NAMALWA (cell line): ENCODE measurements at regions not wholly inside any gene's neighbourhood (a gene's known extent, or its start where the extent isn't known, plus 50 kb on each side); places are given as distances from the start of the nearest gene placed in this dataset.
"Not testable (repeated sequence)": the region's sequence is repeated elsewhere in the genome, so short reads cannot be mapped to it uniquely, and the experiment has no call there.

Source experiments
- DNase-seq: peaks from one replicate; pipeline ENCODE4 v3.0.0-alpha.2; 2015; ENCODE audit warnings: low spot score

GRCh38 chr3:162641317-162641716, 1144.7 kb downstream of the OTOL1 start:
- DNase-seq = no peak

- DNase-seq = no peak
Measured at GRCh38 chr3:162641907-162642306, 1145.3 kb downstream of the OTOL1 start.

DNA sequence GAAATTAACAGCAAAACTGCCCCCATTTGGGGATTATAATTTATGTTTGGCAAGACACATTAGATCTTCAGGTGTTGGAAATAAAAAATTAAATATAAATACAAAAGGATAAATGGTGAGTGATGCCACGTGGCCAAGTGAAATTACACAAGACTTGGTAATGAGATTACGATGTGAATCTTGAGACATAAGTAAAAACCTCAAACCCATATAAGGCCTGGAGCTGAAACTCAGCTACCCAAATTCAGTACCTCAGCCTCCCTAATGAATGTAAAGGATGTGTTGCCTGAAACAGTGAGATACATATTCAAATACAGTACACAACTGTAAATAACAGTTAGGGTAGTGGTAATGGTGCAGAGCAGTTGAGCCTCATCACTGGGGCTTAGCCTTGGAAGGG, 1146.6 kb downstream of the OTOL1 start:
- no peak for DNase-seq

DNA sequence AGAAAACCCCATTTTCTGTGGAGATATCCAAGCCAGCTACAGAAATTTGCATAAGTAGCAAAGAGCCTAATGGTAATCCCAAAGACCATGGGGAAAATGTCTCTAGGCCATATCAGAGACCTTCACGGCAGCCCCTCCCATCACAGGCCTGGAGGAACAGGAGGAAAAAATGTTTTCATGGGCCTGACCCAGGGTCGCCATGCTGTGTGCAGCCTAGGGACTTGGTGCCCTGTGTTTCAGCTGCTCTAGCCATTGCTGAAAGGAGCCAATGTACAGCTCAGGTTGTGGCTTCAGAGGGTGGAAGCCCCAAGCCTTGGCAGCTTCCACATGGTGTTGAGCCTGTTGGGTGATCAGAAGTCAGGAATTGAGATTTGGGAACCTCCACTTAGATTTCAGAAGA, 1150.7 kb downstream of the OTOL1 start:
- DNase-seq = no peak

DNA sequence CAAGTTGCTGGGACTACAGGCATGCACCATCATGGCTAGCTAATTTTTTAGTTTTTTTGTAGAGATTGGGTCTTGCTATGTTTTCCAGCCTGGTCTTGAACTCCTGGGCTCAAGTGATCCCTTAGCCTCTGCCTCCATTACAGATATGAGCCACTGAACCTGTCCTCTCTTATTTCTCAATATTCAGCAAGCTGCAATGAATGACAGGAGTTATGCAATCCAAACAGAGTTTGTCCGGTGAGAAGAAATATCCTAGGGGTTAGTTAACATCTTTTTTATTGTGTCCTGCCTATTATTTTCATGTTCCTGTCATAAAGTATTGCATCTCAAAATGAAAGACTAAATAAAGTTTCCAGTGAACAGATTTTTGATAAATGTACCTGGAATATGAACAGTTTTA, 1161.4 kb downstream of the OTOL1 start:
- no peak for DNase-seq

DNA sequence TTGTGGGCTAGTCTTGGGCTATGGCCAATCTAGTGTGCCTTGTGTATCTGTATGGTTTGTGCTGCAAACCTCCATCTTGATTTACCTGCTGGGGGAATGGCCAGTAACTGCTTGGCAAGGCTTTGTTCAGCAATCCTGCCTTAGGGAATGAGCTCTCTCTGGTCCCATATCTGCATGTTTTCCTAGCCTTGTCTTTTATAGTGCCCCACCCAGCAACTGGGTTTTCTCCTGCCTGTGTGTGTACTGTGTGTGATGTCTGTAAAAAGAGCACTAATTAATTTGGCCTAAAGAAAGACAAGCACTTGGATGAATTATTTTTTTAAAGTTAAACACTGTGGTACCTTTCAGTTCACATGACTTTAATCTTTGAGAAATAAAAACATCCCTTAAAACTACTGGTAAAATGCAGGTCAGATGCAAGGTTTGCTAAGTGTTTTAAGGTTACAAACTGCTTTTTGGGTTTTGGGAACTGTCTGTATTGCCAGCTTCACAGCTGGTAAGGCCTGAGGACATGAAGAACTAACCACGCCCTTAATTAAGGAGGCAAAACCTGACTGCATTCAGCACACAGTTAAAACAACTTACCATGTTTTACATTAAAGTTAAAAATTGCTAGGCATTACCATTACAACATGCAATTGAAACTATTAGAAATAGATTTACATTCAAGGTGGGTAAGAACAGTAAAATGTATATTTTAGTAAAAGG, 1169.2 kb downstream of the OTOL1 start:
- no peak for DNase-seq

GRCh38 chr3:162666835-162667234, 1170.2 kb downstream of the OTOL1 start:
- DNase-seq = no peak

DNA sequence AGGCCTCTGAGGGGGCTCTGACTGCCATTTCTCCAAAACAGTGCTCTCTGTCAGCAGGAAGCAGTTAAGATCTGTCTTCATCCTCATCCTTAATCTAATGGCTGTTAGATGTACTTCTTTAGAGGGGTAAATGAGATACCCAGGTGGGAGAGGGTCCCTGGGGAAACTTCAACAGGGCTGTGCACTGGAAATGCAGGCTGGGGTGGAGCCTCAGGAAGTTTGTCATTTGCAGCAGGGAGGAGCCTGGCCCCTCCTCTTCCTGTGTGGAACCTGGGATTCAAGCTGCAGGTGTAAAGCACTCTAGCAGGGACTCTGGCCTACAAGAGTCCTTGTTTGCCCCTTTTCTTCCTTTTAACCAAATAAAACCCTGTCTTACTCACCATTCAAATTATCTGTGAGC, 1173.6 kb downstream of the OTOL1 start:
- DNase-seq = no peak

- DNase-seq = no peak
Measured at GRCh38 chr3:162677475-162677874, 1180.9 kb downstream of the OTOL1 start.

DNA sequence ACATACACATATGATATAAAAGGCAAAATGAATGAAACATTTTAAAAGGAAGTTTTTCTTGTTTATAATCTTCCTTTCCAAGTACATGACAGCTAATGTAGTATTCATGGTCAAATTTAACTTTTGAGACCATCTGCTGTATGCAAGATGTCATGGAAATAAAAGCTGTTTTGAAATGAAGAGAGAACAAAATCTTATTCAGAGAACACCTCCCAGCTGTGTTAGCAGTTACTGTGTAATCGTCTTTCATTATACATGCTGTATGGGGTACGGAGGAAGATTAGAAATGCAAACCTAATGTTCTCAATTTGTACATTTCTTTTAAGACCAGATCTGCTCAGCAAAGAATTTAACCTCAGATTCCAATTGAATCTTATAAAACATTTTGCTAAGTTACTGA, 1182.3 kb downstream of the OTOL1 start:
- no peak for DNase-seq

DNA sequence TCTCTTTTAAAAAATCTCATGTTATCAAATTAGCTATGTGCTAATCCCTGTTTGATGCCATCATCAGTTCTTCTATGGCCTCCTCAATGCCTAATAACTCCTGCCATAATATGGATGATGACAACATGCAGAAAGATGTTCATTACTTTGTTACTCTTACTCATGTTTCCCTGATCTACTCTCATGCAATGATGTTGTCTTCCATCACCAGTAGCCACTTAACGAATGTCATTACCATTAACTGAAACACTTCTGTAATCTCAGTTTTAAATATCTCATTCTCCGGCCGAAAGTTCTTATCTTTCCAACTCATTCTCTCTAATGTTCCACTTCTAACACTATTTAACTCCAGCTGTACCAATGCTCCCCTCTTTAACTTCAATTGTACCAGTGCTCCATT, 1187.7 kb downstream of the OTOL1 start:
- no peak for DNase-seq

DNA sequence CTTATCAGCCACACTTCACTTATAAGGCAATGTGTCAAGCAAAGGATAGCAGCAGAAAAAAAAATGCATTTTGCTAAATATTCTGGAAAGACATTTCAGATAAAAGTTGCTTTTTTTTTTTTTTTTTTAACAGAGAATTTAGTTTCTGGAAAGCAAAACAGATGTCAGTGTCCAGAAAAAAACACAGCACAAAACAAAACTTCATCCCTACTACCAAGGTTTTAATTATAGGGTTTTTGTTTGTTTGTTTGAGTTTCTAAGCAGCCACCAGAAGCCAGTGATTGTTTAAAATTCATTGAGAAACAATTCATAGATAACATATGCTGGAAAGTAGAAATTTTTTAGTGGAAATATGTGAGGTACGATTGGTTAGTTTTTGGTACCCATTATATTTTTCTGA, 1202.7 kb downstream of the OTOL1 start:
- DNase-seq = no peak

DNA sequence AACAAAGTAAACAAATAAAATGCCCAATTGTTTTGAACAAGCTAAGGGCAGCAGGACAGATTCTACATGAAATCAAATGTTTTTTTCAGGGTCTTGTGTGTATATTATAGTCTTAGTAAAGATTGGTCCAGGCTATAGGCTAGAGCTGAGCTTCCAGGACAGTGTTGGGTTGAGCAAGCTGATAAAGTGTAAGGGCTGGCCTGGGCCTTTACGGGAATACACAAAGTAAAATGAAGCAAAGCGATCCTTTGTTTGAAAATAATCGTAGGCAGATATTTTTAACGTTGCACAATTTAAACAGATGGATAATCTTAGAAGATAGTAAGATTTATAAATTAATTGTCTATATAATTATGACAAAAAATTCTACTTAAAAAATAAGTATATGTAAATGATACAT, 1204.6 kb downstream of the OTOL1 start:
- DNase-seq = no peak

GRCh38 chr3:162702768-162703385, 1206.3 kb downstream of the OTOL1 start:
- no peak for DNase-seq

- DNase-seq = no peak
Measured at GRCh38 chr3:162704238-162704637, 1207.6 kb downstream of the OTOL1 start.

- no peak for DNase-seq
Measured at GRCh38 chr3:162704799-162705385, 1208.3 kb downstream of the OTOL1 start.

DNA sequence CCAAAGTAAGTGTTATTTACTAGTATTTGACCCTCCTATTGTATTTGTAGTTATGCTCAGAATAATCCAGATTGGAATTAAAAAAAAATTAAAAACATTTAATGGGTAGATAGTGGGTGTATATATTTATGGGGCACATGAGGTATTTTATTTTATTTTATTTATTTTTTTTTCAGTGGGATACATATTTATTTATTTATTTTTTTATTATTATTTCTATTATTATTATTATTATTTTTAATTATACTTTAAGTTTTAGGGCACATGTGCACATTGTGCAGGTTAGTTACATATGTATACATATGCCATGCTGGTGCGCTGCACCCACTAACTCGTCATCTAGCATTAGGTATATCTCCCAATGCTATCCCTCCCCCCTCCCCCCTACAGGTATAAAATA, 1211.8 kb downstream of the OTOL1 start:
- not testable (repeated sequence) for DNase-seq

DNA sequence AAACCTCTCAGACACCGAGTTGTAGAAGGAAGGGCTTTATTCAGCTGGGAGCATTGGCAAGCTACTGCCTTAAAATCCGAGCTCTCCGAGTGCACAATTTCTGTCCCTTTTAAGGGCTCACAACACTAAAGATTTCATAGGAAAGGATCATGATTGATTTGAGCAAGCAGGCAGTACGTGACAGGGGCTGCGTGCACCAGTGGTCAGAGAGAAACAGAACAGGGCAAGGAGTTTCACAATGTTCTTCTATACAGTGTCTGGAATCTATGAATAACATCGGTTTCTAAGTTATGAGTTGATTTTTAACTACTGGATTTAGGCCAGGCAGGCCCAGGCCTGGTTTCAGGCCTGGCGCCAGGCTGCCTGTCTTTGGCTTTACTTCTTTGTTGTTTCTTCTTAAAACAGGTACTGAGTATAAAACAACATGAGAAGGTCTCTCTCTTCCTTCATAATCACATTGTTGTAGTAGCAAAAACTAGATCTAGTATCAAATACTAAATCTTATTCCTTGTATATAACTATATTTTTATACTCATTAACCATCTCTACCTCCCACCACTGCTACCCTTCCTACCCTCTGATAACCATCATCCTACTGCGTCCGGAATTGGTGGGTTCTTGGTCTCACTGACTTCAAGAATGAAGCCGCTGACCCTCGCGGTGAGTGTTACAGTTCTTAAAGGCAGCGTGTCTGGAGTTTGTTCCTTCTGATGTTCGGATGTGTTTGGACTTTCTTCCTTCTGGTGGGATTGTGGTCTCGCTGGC, 1212.5 kb downstream of the OTOL1 start:
- not testable (repeated sequence) for DNase-seq

DNA sequence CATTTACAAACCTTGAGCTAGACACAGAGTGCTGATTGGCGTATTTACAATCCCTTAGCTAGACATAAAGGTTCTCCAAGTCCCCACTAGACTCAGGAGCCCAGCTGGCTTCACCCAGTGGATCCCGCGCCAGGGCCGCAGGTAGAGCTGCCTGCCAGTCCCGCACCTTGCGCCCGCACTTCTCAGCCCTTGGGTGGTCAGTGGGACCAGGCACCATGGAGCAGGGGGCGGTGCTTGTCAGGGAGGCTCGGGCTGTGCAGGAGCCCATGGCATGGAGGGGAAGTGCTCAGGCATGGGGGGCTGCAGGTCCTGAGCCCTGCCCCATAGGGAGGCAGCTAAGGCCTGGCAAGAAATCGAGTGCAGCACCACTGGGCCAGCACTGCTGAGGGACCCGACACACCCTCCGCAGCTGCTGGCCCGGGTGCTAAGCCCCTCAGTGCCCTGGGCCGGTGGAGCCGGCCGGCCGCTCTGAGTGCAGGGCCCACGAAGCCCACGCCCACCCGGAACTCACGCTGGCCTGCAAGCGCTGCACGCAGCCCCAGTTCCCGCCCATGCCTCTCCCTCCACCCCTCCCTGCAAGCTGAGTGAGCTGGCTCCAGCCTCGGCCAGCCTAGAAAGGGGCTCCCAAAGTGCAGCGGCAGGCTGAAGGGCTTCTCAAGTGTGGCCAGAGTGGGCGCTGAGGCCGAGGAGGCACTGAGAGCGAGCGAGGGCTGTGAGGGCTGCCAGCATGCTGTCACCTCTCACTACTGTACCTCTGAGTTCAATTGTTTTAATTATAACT, 1213.9 kb downstream of the OTOL1 start:
- DNase-seq = no peak

DNA sequence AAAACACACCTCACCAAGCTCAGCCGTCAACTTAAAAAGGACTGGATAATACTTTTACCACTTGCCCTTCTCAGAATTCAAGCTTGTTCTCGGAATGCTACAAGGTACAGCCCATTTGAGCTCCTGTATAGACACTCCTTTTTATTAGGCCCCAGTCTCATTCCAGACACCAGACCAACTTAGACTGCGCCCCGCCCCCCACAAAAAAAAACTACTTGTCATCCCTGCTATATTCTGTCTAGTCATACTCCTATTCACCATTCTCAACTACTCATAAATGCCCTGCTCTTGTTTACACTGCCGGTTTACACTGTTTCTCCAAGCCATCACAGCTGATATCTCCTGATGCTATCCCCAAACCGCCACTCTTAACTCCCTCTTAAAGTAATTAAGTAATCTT, 1220.5 kb downstream of the OTOL1 start:
- DNase-seq = not testable (repeated sequence)

- no peak for DNase-seq
Measured at GRCh38 chr3:162718697-162719096, 1222.1 kb downstream of the OTOL1 start.

DNA sequence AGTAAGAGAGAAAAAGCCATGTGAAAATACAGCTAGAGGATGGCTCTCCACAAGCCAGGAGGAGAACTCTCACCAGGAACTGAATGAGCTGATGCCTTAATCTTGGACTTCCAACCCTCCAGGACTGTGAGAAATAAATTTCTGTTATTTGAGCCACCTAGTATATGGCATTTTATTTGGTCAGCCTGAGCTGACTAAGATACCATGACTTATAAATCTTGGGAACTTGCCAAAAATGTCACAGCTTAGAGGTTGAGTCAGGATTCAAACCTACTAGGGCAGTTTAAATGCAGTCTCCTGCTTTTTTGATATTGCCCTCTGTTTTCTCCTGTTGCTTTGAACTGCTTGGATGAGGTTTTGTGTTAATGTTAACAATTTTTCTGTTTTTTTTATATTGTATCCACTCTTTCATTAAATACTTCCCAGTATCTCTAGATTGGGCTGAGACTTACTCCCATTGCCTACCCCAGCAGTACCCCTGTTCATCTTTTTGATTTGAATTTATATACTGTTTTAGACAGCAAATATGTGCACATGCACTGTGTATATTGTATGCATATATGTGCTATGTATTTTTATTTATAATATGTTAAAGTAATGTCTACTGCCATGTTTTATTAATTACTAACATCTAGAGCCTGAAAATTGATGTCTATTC, 1223.2 kb downstream of the OTOL1 start:
- DNase-seq = no peak
